GM21528 (cell line): ENCODE measurements at regions not wholly inside any gene's neighbourhood (a gene's known extent, or its start where the extent isn't known, plus 50 kb on each side); places are given as distances from the start of the nearest gene placed in this dataset.

Experiments used
- ATAC-seq: cut with Tn5 transposase; IDR thresholded peaks from one replicate; pipeline ENCODE4 v1.9.1; 2021; ENCODE audit warnings: mild to moderate bottlenecking, moderate library complexity; ENCODE audit not compliant: unreplicated experiment, low FRiP score

GRCh38 chr13:44088991-44089413, 209.3 kb downstream of the LACC1 start:
- no peak for ATAC-seq

GRCh38 chr13:44089452-44089851, 209.7 kb downstream of the LACC1 start:
- ATAC-seq, result no peak

- ATAC-seq, result no peak
These were observed 212.6 kb downstream of the LACC1 start for GRCh38 chr13:44092078-44092970.

- ATAC-seq, result no peak
These were observed 214.2 kb downstream of the LACC1 start for GRCh38 chr13:44093607-44094564.

- ATAC-seq, result no peak
These were observed 217.2 kb downstream of the LACC1 start for GRCh38 chr13:44096901-44097300.

- ATAC-seq, result no peak
These were observed 218.9 kb downstream of the LACC1 start for GRCh38 chr13:44098559-44098958.

GRCh38 chr13:44101347-44102083, 221.8 kb downstream of the LACC1 start:
- ATAC-seq, result no peak

- ATAC-seq, result no peak
These were observed 223.9 kb downstream of the LACC1 start for GRCh38 chr13:44103429-44104196.

GRCh38 chr13:44104197-44104490, 224.4 kb downstream of the LACC1 start:
- no peak for ATAC-seq

GRCh38 chr13:44104969-44105368, 225.3 kb downstream of the LACC1 start:
- no peak for ATAC-seq

- ATAC-seq, result no peak
These were observed 226.8 kb downstream of the LACC1 start for GRCh38 chr13:44106266-44107152.

GRCh38 chr13:44107357-44108121, 227.8 kb downstream of the LACC1 start:
- no peak for ATAC-seq

- no peak for ATAC-seq
These were observed 228.7 kb downstream of the LACC1 start for GRCh38 chr13:44108331-44108858.

GRCh38 chr13:44110091-44110621, 230.5 kb downstream of the LACC1 start:
- no peak for ATAC-seq

- ATAC-seq, result no peak
These were observed 232.0 kb downstream of the LACC1 start for GRCh38 chr13:44111701-44112100.

- ATAC-seq, result no peak
These were observed 233.1 kb downstream of the LACC1 start for GRCh38 chr13:44112700-44113329.

- no peak for ATAC-seq
These were observed 237.0 kb downstream of the LACC1 start for GRCh38 chr13:44116562-44117332.
